H1 (cell line): ENCODE measurements at regions not wholly inside any gene's neighbourhood (a gene's known extent, or its start where the extent isn't known, plus 50 kb on each side); places are given as distances from the start of the nearest gene placed in this dataset.

ENCODE experiments used
- CTCF ChIA-PET: fragments of 300-600 bp; sonication (Branson Sonifier 250); formaldehyde crosslinking; loops from one replicate; lab custom pipeline; 2021; ENCODE audit not compliant: partially characterized antibody; lab: Charles Lee
- POLR2A ChIA-PET: fragments of 300-600 bp; sonication (Branson Sonifier 250); formaldehyde crosslinking; loops from one replicate; lab custom pipeline; 2021; ENCODE audit warnings: inconsistent platforms; ENCODE audit not compliant: partially characterized antibody; lab: Charles Lee
- DNase-seq, 2 experiments: peaks; one replicate each; pipeline versions ENCODE4 v3.0.0 to v3.0.0-alpha.2; 2010 to 2022; ENCODE audit warnings: low spot score in 2 of 2, low read depth in 1 of 2, mixed read lengths in 1 of 2
- FAIRE-seq: peaks from 2 replicates; lab custom pipeline; 2011; peaks lifted over from hg19 to GRCh38; lab: Jason Lieb, UNC
- H2AFZ ChIP-seq: 2 replicates; pipeline ENCODE4 v1.8.1; 2012; ENCODE audit warnings: low read length, inconsistent platforms
- H2AK5ac ChIP-seq: 2 replicates; pipeline ENCODE4 v1.6.1; 2013; ENCODE audit warnings: low read depth, low read length
- H2BK120ac ChIP-seq: replicated peaks from 2 replicates; pipeline ENCODE3; 2013; ENCODE audit warnings: low read depth, low read length, inconsistent platforms
- H2BK12ac ChIP-seq: 2 replicates; pipeline ENCODE4 v1.6.1; 2013; ENCODE audit warnings: low read depth, low read length
- H2BK15ac ChIP-seq: 2 replicates; pipeline ENCODE4 v1.6.1; 2013; ENCODE audit warnings: low read length
- H2BK20ac ChIP-seq: 2 replicates; pipeline ENCODE4 v1.6.1; 2013; ENCODE audit warnings: low read length
- H2BK5ac ChIP-seq: 2 replicates; pipeline ENCODE4 v1.6.1; 2013; ENCODE audit warnings: low read depth, low read length
- H3K14ac ChIP-seq: 2 replicates; pipeline ENCODE4 v1.6.1; 2013; ENCODE audit warnings: inconsistent platforms; ENCODE audit not compliant: insufficient read length
- H3K18ac ChIP-seq: 2 replicates; pipeline ENCODE4 v1.6.1; 2013; ENCODE audit warnings: low read length; ENCODE audit errors: extremely low read depth
- H3K23ac ChIP-seq: 2 replicates; pipeline ENCODE4 v1.6.1; 2013; ENCODE audit warnings: inconsistent platforms; ENCODE audit not compliant: insufficient read length
- H3K23me2 ChIP-seq: 2 replicates; pipeline ENCODE4 v1.6.1; 2013; ENCODE audit warnings: low read depth, low read length
- H3K27ac ChIP-seq: 2 replicates; pipeline ENCODE4 v1.6.1; 2011; ENCODE audit warnings: low read depth, low read length, inconsistent platforms
- H3K27me3 ChIP-seq, 4 experiments: replicated peaks in 1 of 4; 1 replicate in 1 of 4; 2 replicates in 3 of 4; pipeline versions ENCODE4 v1.6.1 to v1.8.1; 2011 to 2013; ENCODE audit warnings: low read length in 3 of 4, mild to moderate bottlenecking in 3 of 4, inconsistent platforms in 2 of 4, mixed read lengths in 2 of 4, moderate library complexity in 1 of 4; ENCODE audit not compliant: control insufficient read depth in 3 of 4, insufficient read depth in 3 of 4; ENCODE audit errors: extremely low read depth in 1 of 4
- H3K36me3 ChIP-seq, 4 experiments: 2 replicates each; pipeline versions ENCODE4 v1.6.1 to v1.8.1; 2011 to 2013; ENCODE audit warnings: mild to moderate bottlenecking in 4 of 4, low read length in 3 of 4, moderate library complexity in 2 of 4, control low read depth in 1 of 4, inconsistent platforms in 1 of 4; ENCODE audit not compliant: insufficient read depth in 4 of 4, control insufficient read depth in 2 of 4
- H3K4ac ChIP-seq: replicated peaks from 2 replicates; pipeline ENCODE3; 2013; ENCODE audit warnings: low read length, low read depth, mixed read lengths, inconsistent platforms; ENCODE audit not compliant: insufficient read length
- H3K4me1 ChIP-seq, 4 experiments: replicated peaks in 1 of 4; 1 replicate in 1 of 4; 2 replicates in 3 of 4; pipeline versions ENCODE4 v1.6.1 to v1.8.1; 2011 to 2013; ENCODE audit warnings: low read length in 3 of 4, inconsistent platforms in 2 of 4, mixed read lengths in 1 of 4; ENCODE audit not compliant: insufficient read depth in 4 of 4, control insufficient read depth in 3 of 4
- H3K4me2 ChIP-seq, 2 experiments: 2 replicates each; pipeline versions ENCODE4 v1.6.1 to v1.8.1; 2011 to 2013; ENCODE audit warnings: low read depth in 2 of 2, low read length in 2 of 2, control low read depth in 1 of 2, inconsistent platforms in 1 of 2, mild to moderate bottlenecking in 1 of 2; ENCODE audit not compliant: insufficient read depth in 1 of 2
- H3K4me3 ChIP-seq, 4 experiments: fragments of 200-600, 300-600 bp in 1 of 4; sonication (generic), shearing (Covaris generic), sonication (Bioruptor Twin) in 1 of 4; 2 replicates each; pipeline versions ENCODE4 v1.5.1 to v1.8.1; 2011 to 2016; ENCODE audit warnings: low read length in 4 of 4, low read depth in 3 of 4, control low read depth in 2 of 4, inconsistent platforms in 2 of 4, mild to moderate bottlenecking in 2 of 4, mixed read lengths in 1 of 4, moderate library complexity in 1 of 4; ENCODE audit not compliant: insufficient read depth in 2 of 4; ENCODE audit errors: extremely low read depth in 1 of 4
- H3K56ac ChIP-seq: replicated peaks from 2 replicates; pipeline ENCODE3; 2013; ENCODE audit warnings: low read depth, mild to moderate bottlenecking, mixed read lengths, low read length, inconsistent platforms; ENCODE audit not compliant: insufficient read length
- H3K79me1 ChIP-seq: 2 replicates; pipeline ENCODE4 v1.6.1; 2013; ENCODE audit warnings: low read depth, low read length, control low read depth
- H3K79me2 ChIP-seq, 2 experiments: 2 replicates each; pipeline versions ENCODE4 v1.6.1 to v1.8.1; 2012 to 2013; ENCODE audit warnings: low read length in 2 of 2, mild to moderate bottlenecking in 2 of 2, inconsistent platforms in 1 of 2; ENCODE audit not compliant: insufficient read depth in 2 of 2, control insufficient read depth in 1 of 2
- H3K9ac ChIP-seq, 4 experiments: replicated peaks in 1 of 4; 1 replicate in 1 of 4; 2 replicates in 3 of 4; pipeline versions ENCODE4 v1.6.1 to v1.8.1; 2011 to 2013; ENCODE audit warnings: low read depth in 3 of 4, low read length in 3 of 4, control low read depth in 2 of 4, mild to moderate bottlenecking in 2 of 4, moderate library complexity in 2 of 4, inconsistent platforms in 1 of 4; ENCODE audit errors: extremely low read depth in 1 of 4
- H3K9me3 ChIP-seq, 2 experiments: 2 replicates each; pipeline versions ENCODE4 v1.6.1 to v1.8.1; 2012 to 2013; ENCODE audit warnings: mild to moderate bottlenecking in 2 of 2, moderate library complexity in 2 of 2, control low read depth in 1 of 2, inconsistent platforms in 1 of 2, low read depth in 1 of 2, low read length in 1 of 2, mixed read lengths in 1 of 2; ENCODE audit not compliant: insufficient read depth in 2 of 2
- H4K20me1 ChIP-seq, 2 experiments: replicated peaks in 1 of 2; 2 replicates each; pipeline versions ENCODE3 to v1.8.1; 2011 to 2013; ENCODE audit warnings: inconsistent platforms in 2 of 2, low read length in 2 of 2, mild to moderate bottlenecking in 1 of 2; ENCODE audit not compliant: insufficient read depth in 2 of 2, control insufficient read depth in 1 of 2
- H4K5ac ChIP-seq: 2 replicates; pipeline ENCODE4 v1.6.1; 2013; ENCODE audit warnings: low read length, low read depth, mixed read lengths, inconsistent platforms; ENCODE audit not compliant: insufficient read length
- H4K8ac ChIP-seq: 2 replicates; pipeline ENCODE4 v1.8.0; 2013; ENCODE audit warnings: mild to moderate bottlenecking, moderate library complexity, low read length, inconsistent platforms; ENCODE audit not compliant: insufficient read depth; ENCODE audit errors: extremely low read depth
- H4K91ac ChIP-seq: replicated peaks from 2 replicates; pipeline ENCODE3; 2013; ENCODE audit warnings: low read length, mixed read lengths, inconsistent platforms; ENCODE audit not compliant: insufficient read length
- BRCA1 ChIP-seq: IDR thresholded peaks from 2 replicates; pipeline ENCODE4 v1.6.1; 2012; ENCODE audit warnings: low read depth, low read length, improper control_type of control experiment
- E2F6 ChIP-seq: IDR thresholded peaks from 2 replicates; pipeline ENCODE4 v1.6.1; 2012; ENCODE audit warnings: inconsistent platforms
- EGR1 ChIP-seq: IDR thresholded peaks from 2 replicates; pipeline ENCODE4 v1.6.1; 2011; ENCODE audit warnings: low read depth, low read length, borderline replicate concordance
- FOSL1 ChIP-seq: IDR thresholded peaks from 2 replicates; pipeline ENCODE4 v1.6.1; 2011; ENCODE audit warnings: mild to moderate bottlenecking, low read depth, low read length, moderate library complexity; ENCODE audit not compliant: insufficient read depth
- GABPA ChIP-seq: IDR thresholded peaks from 2 replicates; pipeline ENCODE4 v1.6.1; 2011; ENCODE audit warnings: mild to moderate bottlenecking, low read length, moderate library complexity, borderline replicate concordance; ENCODE audit not compliant: insufficient read depth
- KDM4A ChIP-seq: IDR thresholded peaks from one replicate; pipeline ENCODE4 v1.7.1; 2012; ENCODE audit warnings: low read depth, mild to moderate bottlenecking, moderate library complexity, low read length, inconsistent platforms; ENCODE audit not compliant: severe bottlenecking
- POLR2A ChIP-seq, 2 experiments: IDR thresholded peaks; 1 replicate in 1 of 2; 2 replicates in 1 of 2; pipeline ENCODE4 v1.6.1; 2011; ENCODE audit warnings: low read depth in 2 of 2, low read length in 2 of 2, mild to moderate bottlenecking in 2 of 2; ENCODE audit errors: control extremely low read depth in 1 of 2
- POLR2AphosphoS5 ChIP-seq: IDR thresholded peaks from 2 replicates; pipeline ENCODE4 v1.6.1; 2011; ENCODE audit warnings: low read depth, low read length
- SP4 ChIP-seq: IDR thresholded peaks from 2 replicates; pipeline ENCODE4 v1.6.1; 2012; ENCODE audit warnings: low read length, inconsistent platforms
- WGBS, 2 experiments: shearing (Covaris generic) in 1 of 2; methylation state at CpG; one replicate each; pipeline versions ENCODE4 v1.1.6 to v1.1.7; 2013 to 2015; ENCODE audit warnings: low lambda C conversion rate in 2 of 2, mixed read lengths in 2 of 2, inconsistent platforms in 1 of 2, low coverage in 1 of 2, missing lambda C conversion rate in 1 of 2; ENCODE audit not compliant: insufficient replicate concordance in 2 of 2, insufficient coverage in 1 of 2, insufficient read length in 1 of 2; ENCODE audit errors: extremely low coverage in 1 of 2, missing lambda C conversion rate in 1 of 2; 5-methylcytosine and 5-hydroxymethylcytosine counted together

- 91% methylated on average over 8 of the region's 8 CpGs; no CpG with 5 or more reads in 1 of the 2 experiments for WGBS, 2 experiments
- no peak overlapping the region for H3K27ac ChIP-seq
- no peak overlapping the region for H2BK12ac ChIP-seq
- H3K23me2 ChIP-seq, result no peaks in the 10 kb centered on the region
- no peak overlapping the region for H2BK15ac ChIP-seq
- no peaks in the 10 kb centered on the region for H3K79me2 ChIP-seq
- no peak overlapping the region for H4K8ac ChIP-seq
- no peaks in the 10 kb centered on the region for H3K79me1 ChIP-seq
- H3K56ac ChIP-seq, result no peak overlapping the region
- no peak overlapping the region for H3K14ac ChIP-seq
- H3K23ac ChIP-seq, result no peak overlapping the region
- no peak overlapping the region for H4K91ac ChIP-seq
- H2BK120ac ChIP-seq, result no peak overlapping the region
- no peaks in the 10 kb centered on the region for H3K27me3 ChIP-seq
- H2AK5ac ChIP-seq, result no peak overlapping the region
- FAIRE-seq, result no peak
- H3K4me1 ChIP-seq, result no peaks in the 10 kb centered on the region
- H3K9me3 ChIP-seq, result 0 out of 4 replicates have a peak, but pooled peaks cover 0 to 3% of the 10 kb centered on the region in 2 experiments
- no peaks in the 10 kb centered on the region for H4K20me1 ChIP-seq
- H2AFZ ChIP-seq, result no peak overlapping the region
- ChIA-PET POLR2A (no interaction called here), CTCF (interaction anchor here (0.6 to 1.9 kb wide), 3 partner anchors 19 to 1270 kb away, joined by 3 to 5 read pairs (median 4); no protein-coding TSS in a partner anchor)
- no peak overlapping the region for H3K18ac ChIP-seq
- no peak overlapping the region for H2BK5ac ChIP-seq
- no peak overlapping the region for H3K4me2 ChIP-seq
- H3K4ac ChIP-seq, result no peak overlapping the region
- no peak for DNase-seq
- no peak overlapping the region for H2BK20ac ChIP-seq
- H3K9ac ChIP-seq, result no peak overlapping the region
- no peak overlapping the region for H3K4me3 ChIP-seq
- H3K36me3 ChIP-seq, result no peaks in the 10 kb centered on the region
- H4K5ac ChIP-seq, result no peak overlapping the region
- TF ChIP-seq POLR2A (IDR thresholded peaks at IDR 0.05; ENCODE audit: control extremely low read depth in 1 of 2, low read depth in 2 of 2, low read length in 2 of 2) (no peak), FOSL1 (no peak), E2F6 (no peak), EGR1 (no peak), POLR2AphosphoS5 (no peak), KDM4A (no peak), SP4 (no peak), BRCA1 (no peak), GABPA (no peak)
Observed at GRCh38 chr9:119526698-119527097, 157.5 kb upstream of the BRINP1 start.
